Right lobe of liver (tissue), 4 donors: ENCODE measurements at regions not wholly inside any gene's neighbourhood (a gene's known extent, or its start where the extent isn't known, plus 50 kb on each side); places are given as distances from the start of the nearest gene placed in this dataset.

ENCODE experiments used
- CTCF ChIP-seq, 4 donors: fragments of 200-600 bp in 3 of 4; fragments of 450-650 bp in 1 of 4; IDR thresholded peaks; one replicate each; pipeline versions ENCODE4 v1.5.1 to v1.8.0; 2016 to 2022; ENCODE audit warnings: antibody characterized with exemption in 4 of 4, mild to moderate bottlenecking in 2 of 4
- POLR2A ChIP-seq: fragments of 450-650 bp; IDR thresholded peaks from one replicate; pipeline ENCODE4 v1.6.1; 2017; ENCODE audit warnings: antibody characterized with exemption, mild to moderate bottlenecking
- donor health status: DM: no; HTN: no; CAD: no.
- donor health status: DM: no; HTN: no; CAD: no.
- donor health status: DM: no; HTN: yes; CAD: no.

DNA sequence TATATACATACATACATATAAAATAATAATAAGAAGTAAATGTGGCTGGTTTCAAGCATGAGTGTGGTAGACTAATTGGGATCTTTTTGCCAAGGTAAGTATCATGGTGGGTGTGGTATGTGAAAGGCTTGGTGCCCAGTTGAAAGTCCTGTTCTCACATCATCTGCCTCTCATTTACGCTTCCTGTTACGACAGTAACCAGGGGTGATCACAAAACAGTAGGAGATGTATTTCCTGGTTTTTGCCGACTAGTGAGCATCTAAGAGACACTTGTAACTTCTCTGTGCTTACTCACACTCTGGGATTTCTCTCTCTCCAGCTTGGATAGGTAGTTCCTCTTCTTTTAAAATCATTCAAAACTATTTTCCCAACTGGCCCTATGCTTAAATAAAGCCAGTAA lies 1028.3 kb upstream of the NR2F2 start:
- no peak for TF ChIP-seq CTCF (IDR thresholded peaks at IDR 0.05)
- TF ChIP-seq POLR2A: no peak
